Keratinocyte (primary cell): ENCODE measurements at regions not wholly inside any gene's neighbourhood (a gene's known extent, or its start where the extent isn't known, plus 50 kb on each side); places are given as distances from the start of the nearest gene placed in this dataset.

Experiments used
- DNase-seq: peaks from one replicate; pipeline ENCODE4 v3.0.0-alpha.2; 2011; ENCODE audit warnings: low read depth, missing footprints, low spot score
- FAIRE-seq: peaks from 2 replicates; lab custom pipeline; 2011; peaks lifted over from hg19 to GRCh38; lab: Jason Lieb, UNC
- H2AFZ ChIP-seq: 2 replicates; pipeline ENCODE4 v1.6.0; 2012; ENCODE audit warnings: low read length, control low read depth, inconsistent platforms; ENCODE audit not compliant: control insufficient read depth
- H3K27ac ChIP-seq: 2 replicates; pipeline ENCODE4 v1.5.1; 2011; ENCODE audit warnings: low read length; ENCODE audit not compliant: control insufficient read depth, insufficient read depth
- H3K27me3 ChIP-seq: 3 replicates; pipeline ENCODE4 v1.6.0; 2011; ENCODE audit warnings: low read length; ENCODE audit not compliant: control insufficient read depth, insufficient read depth; ENCODE audit errors: extremely low read depth
- H3K36me3 ChIP-seq, 2 experiments: 2 replicates in 1 of 2; 3 replicates in 1 of 2; pipeline ENCODE4 v1.5.1; 2011; ENCODE audit warnings: low read length in 2 of 2, mild to moderate bottlenecking in 1 of 2; ENCODE audit not compliant: control insufficient read depth in 2 of 2, insufficient read depth in 2 of 2; ENCODE audit errors: extremely low read depth in 1 of 2
- H3K4me1 ChIP-seq: 3 replicates; pipeline ENCODE4 v1.5.1; 2011; ENCODE audit warnings: low read length; ENCODE audit not compliant: control insufficient read depth, insufficient read depth; ENCODE audit errors: extremely low read depth
- H3K4me2 ChIP-seq: 3 replicates; pipeline ENCODE4 v1.6.0; 2011; ENCODE audit warnings: low read depth, low read length; ENCODE audit not compliant: control insufficient read depth, insufficient read depth; ENCODE audit errors: extremely low read depth
- H3K4me3 ChIP-seq, 3 experiments: fragments of 200-600 bp in 1 of 3; sonication (generic) in 1 of 3; 2 replicates in 2 of 3; 3 replicates in 1 of 3; pipeline ENCODE4 v1.5.1; 2011 to 2016; ENCODE audit warnings: low read length in 3 of 3, mild to moderate bottlenecking in 3 of 3, control low read depth in 2 of 3, inconsistent platforms in 1 of 3, low read depth in 1 of 3, mixed read lengths in 1 of 3, mixed run types in 1 of 3, moderate library complexity in 1 of 3; ENCODE audit not compliant: control insufficient read depth in 2 of 3, insufficient read depth in 2 of 3; ENCODE audit errors: extremely low read depth in 1 of 3
- H3K79me2 ChIP-seq: 2 replicates; pipeline ENCODE4 v1.6.0; 2012; ENCODE audit warnings: low read length; ENCODE audit not compliant: control insufficient read depth, insufficient read depth
- H3K9ac ChIP-seq: 3 replicates; pipeline ENCODE4 v1.6.0; 2011; ENCODE audit warnings: low read length; ENCODE audit not compliant: control insufficient read depth, insufficient read depth; ENCODE audit errors: extremely low read depth
- H3K9me1 ChIP-seq: 3 replicates; pipeline ENCODE4 v1.6.0; 2011; ENCODE audit warnings: low read length; ENCODE audit not compliant: control insufficient read depth, insufficient read depth; ENCODE audit errors: extremely low read depth
- H3K9me3 ChIP-seq: 2 replicates; pipeline ENCODE4 v1.5.1; 2012; ENCODE audit warnings: low read depth, low read length; ENCODE audit not compliant: control insufficient read depth
- H4K20me1 ChIP-seq: 3 replicates; pipeline ENCODE4 v1.6.0; 2011; ENCODE audit warnings: low read length; ENCODE audit not compliant: control insufficient read depth, insufficient read depth; ENCODE audit errors: extremely low read depth
- EZH2 ChIP-seq: IDR thresholded peaks from one replicate; pipeline ENCODE4 v1.6.1; 2012; ENCODE audit warnings: inconsistent platforms, mild to moderate bottlenecking, low read length, moderate library complexity
- dilution Hi-C: fragments of 300-500 bp; cut with MboI; formaldehyde crosslinking; loops from one replicate; pipeline ENCODE4 v1.7.0; 2020; ENCODE audit warnings: low sequenced_read_pairs; ENCODE audit not compliant: extremely low pct_ligation_motif_present
- TF ChIP-seq, protein P1 (sequence below), 3 experiments: IDR thresholded peaks in 1 of 3; conservative IDR thresholded peaks in 1 of 3; optimal IDR thresholded peaks in 1 of 3; 2 replicates in 2 of 3; 3 replicates in 1 of 3; pipeline versions ENCODE3 to v1.5.1; 2011; ENCODE audit warnings: low read length in 3 of 3, mild to moderate bottlenecking in 3 of 3, moderate library complexity in 2 of 3, control low read depth in 1 of 3, inconsistent platforms in 1 of 3; ENCODE audit not compliant: insufficient read depth in 2 of 3; ENCODE audit errors: extremely low read depth in 1 of 3

GRCh38 chr12:65597527-65597926 is 226.8 kb upstream of the HMGA2 start:
- TF ChIP-seq, protein P1, sequence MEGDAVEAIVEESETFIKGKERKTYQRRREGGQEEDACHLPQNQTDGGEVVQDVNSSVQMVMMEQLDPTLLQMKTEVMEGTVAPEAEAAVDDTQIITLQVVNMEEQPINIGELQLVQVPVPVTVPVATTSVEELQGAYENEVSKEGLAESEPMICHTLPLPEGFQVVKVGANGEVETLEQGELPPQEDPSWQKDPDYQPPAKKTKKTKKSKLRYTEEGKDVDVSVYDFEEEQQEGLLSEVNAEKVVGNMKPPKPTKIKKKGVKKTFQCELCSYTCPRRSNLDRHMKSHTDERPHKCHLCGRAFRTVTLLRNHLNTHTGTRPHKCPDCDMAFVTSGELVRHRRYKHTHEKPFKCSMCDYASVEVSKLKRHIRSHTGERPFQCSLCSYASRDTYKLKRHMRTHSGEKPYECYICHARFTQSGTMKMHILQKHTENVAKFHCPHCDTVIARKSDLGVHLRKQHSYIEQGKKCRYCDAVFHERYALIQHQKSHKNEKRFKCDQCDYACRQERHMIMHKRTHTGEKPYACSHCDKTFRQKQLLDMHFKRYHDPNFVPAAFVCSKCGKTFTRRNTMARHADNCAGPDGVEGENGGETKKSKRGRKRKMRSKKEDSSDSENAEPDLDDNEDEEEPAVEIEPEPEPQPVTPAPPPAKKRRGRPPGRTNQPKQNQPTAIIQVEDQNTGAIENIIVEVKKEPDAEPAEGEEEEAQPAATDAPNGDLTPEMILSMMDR (optimal IDR thresholded peaks at IDR 0.05 in 1 of 3, IDR thresholded peaks at IDR 0.05 in 1 of 3, conservative IDR thresholded peaks at IDR 0.05 in 1 of 3; ENCODE audit: extremely low read depth in 1 of 3, insufficient read depth in 2 of 3, low read length in 3 of 3): no peak
- no peak for TF ChIP-seq EZH2
- H2AFZ ChIP-seq: peak overlapping the region; percentile 25
- dilution Hi-C loops: no loop called here
- no peak overlapping the region for H3K4me3 ChIP-seq
- H3K4me1 ChIP-seq: peaks cover 37% of the 10 kb centered on the region
- DNase-seq: no peak
- no peaks in the 10 kb centered on the region for H3K9me3 ChIP-seq
- no peaks in the 10 kb centered on the region for H3K79me2 ChIP-seq
- no peak for FAIRE-seq
- peak overlapping the region; percentile 17 for H3K4me2 ChIP-seq
- no peaks in the 10 kb centered on the region for H3K27me3 ChIP-seq
- no peaks in the 10 kb centered on the region for H3K36me3 ChIP-seq
- no peaks in the 10 kb centered on the region for H3K9me1 ChIP-seq
- no peaks in the 10 kb centered on the region for H4K20me1 ChIP-seq
- H3K27ac ChIP-seq: peak overlapping the region; percentile 62
- peak overlapping the region; percentile 29 for H3K9ac ChIP-seq

DNA sequence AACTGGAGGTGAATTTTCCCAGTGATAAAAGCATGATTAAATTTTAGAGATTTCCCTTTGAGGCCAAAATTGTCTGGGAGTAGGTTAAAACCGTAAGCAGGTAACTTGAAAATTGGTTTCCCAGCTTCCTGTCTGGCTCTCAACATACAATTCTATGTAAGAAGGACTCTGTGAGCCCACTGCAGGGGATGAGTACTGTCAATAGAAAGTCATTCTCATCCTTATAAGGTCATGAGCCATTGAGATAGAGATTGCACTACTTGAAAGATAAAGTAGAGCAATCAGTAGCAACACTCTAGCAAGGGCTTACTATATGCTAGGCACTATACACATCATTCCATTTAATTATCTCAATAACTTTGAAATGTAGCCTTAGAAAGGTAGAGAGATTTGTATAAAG is 225.6 kb upstream of the HMGA2 start:
- Histone ChIP-seq H3K27ac (no peak overlapping the region), H3K4me1 (peaks cover 37% of the 10 kb centered on the region), H2AFZ (no peak overlapping the region), H3K36me3 (no peaks in the 10 kb centered on the region), H3K27me3 (no peaks in the 10 kb centered on the region), H3K79me2 (no peaks in the 10 kb centered on the region), H3K9ac (no peak overlapping the region), H3K9me1 (no peaks in the 10 kb centered on the region), H3K4me2 (no peak overlapping the region), H3K9me3 (no peaks in the 10 kb centered on the region), H4K20me1 (no peaks in the 10 kb centered on the region), H3K4me3 (no peak overlapping the region)
- dilution Hi-C loops: no loop called here
- FAIRE-seq (no peak), DNase-seq (no peak)
- TF ChIP-seq EZH2: no peak
- TF ChIP-seq, protein P1 (optimal IDR thresholded peaks at IDR 0.05 in 1 of 3, IDR thresholded peaks at IDR 0.05 in 1 of 3, conservative IDR thresholded peaks at IDR 0.05 in 1 of 3; ENCODE audit: extremely low read depth in 1 of 3, insufficient read depth in 2 of 3, low read length in 3 of 3): no peak
